A673 (cell line): ENCODE measurements at regions not wholly inside any gene's neighbourhood (a gene's known extent, or its start where the extent isn't known, plus 50 kb on each side); places are given as distances from the start of the nearest gene placed in this dataset.

Experiments used
- BruUV-seq: library from RNA; stranded (reverse); fragments of 400-500 nt; replicated peaks from 2 replicates; lab custom pipeline; 2021; lab: Mats Ljungman, UMichigan
- CTCF ChIA-PET: fragments of 300-600 bp; sonication (Branson Sonifier 250); formaldehyde crosslinking; loops from one replicate; lab custom pipeline; 2022; ENCODE audit warnings: antibody characterized with exemption; lab: Charles Lee
- POLR2A ChIA-PET: fragments of 300-600 bp; sonication (Branson Sonifier 250); formaldehyde crosslinking; loops from one replicate; lab custom pipeline; 2022; ENCODE audit warnings: antibody characterized with exemption; ENCODE audit not compliant: low non-redundant PET; lab: Charles Lee
- DNase-seq: peaks from one replicate; pipeline ENCODE4 v3.0.0-alpha.2; 2015; ENCODE audit warnings: low spot score
- H3K27ac ChIP-seq: fragments of 200-600 bp; sonication (generic); 2 replicates; pipeline ENCODE4 v1.5.1; 2016; ENCODE audit warnings: mixed run types, low read depth, mild to moderate bottlenecking, mixed read lengths, antibody characterized with exemption, low read length; ENCODE audit not compliant: poor library complexity, severe bottlenecking
- H3K27me3 ChIP-seq: fragments of 200-600 bp; sonication (generic); replicated peaks from 2 replicates; pipeline ENCODE4 v1.6.1; 2017; ENCODE audit warnings: mixed run types, low read depth, mild to moderate bottlenecking, mixed read lengths, antibody characterized with exemption, low read length; ENCODE audit not compliant: insufficient read depth, poor library complexity
- H3K36me3 ChIP-seq: fragments of 200-600 bp; sonication (generic); 2 replicates; pipeline ENCODE4 v1.6.1; 2016; ENCODE audit warnings: mixed run types, mild to moderate bottlenecking, mixed read lengths, antibody characterized with exemption, low read length; ENCODE audit not compliant: insufficient read depth, poor library complexity, severe bottlenecking
- H3K4me1 ChIP-seq: fragments of 200-600 bp; sonication (generic); 2 replicates; pipeline ENCODE4 v1.6.1; 2017; ENCODE audit warnings: mixed run types, mild to moderate bottlenecking, mixed read lengths, antibody characterized with exemption, low read length; ENCODE audit not compliant: insufficient read depth, poor library complexity, severe bottlenecking
- H3K4me3 ChIP-seq: fragments of 200-600 bp; sonication (generic); 2 replicates; pipeline ENCODE4 v1.5.1; 2016; ENCODE audit warnings: low read depth, mixed run types, mild to moderate bottlenecking, mixed read lengths, low read length; ENCODE audit not compliant: poor library complexity, severe bottlenecking
- H3K9me3 ChIP-seq: fragments of 200-600 bp; sonication (generic); 2 replicates; pipeline ENCODE4 v1.6.1; 2016; ENCODE audit warnings: mixed run types, low read depth, mild to moderate bottlenecking, mixed read lengths, antibody characterized with exemption, low read length; ENCODE audit not compliant: poor library complexity, severe bottlenecking
- EZH2 ChIP-seq: fragments of 200-600 bp; sonication (generic); IDR thresholded peaks from 2 replicates; pipeline ENCODE4 v1.6.1; 2017; ENCODE audit warnings: borderline replicate concordance, low read depth, mild to moderate bottlenecking, mixed read lengths, antibody characterized with exemption, low read length; ENCODE audit not compliant: poor library complexity, severe bottlenecking
- intact Hi-C: fragments of 100-400 bp; cut with micrococcal nuclease; formaldehyde crosslinking; loops from one replicate; pipeline ENCODE4 v1.10.0; 2022; ENCODE audit not compliant: unreplicated experiment
- TF ChIP-seq, protein P1 (sequence below): fragments of 300-800, 200-600 bp; sonication (generic); conservative IDR thresholded peaks from 2 replicates; pipeline ENCODE4 v1.5.1; 2017; ENCODE audit warnings: low read depth, mild to moderate bottlenecking, antibody characterized with exemption, low read length, moderate library complexity, mixed read lengths

DNA sequence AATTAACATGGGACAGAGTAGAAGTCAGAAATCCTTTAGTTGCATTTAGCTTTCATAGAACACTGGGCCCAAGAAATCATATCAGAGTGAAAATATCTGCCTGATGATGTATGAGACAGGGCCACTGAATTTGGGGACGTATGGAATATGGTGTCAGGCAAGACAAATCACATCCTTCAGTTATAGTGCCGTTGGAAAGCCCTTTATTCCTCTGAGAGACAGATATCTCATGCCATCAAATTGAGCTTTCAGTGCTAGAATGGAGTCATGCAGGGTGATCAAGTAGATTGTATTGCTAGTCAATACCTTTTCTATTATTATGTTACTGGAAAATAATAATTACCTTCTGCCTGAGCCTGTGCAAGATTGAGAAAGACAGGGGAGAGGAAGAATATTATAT lies 398.2 kb upstream of the RARB start:
- ChIA-PET CTCF (no interaction called here), POLR2A (no interaction called here)
- BruUV-seq = no TSS peak
- no peak overlapping the region for H3K4me3 ChIP-seq
- H3K9me3 ChIP-seq = no peaks in the 10 kb centered on the region
- H3K27me3 ChIP-seq = no peaks in the 10 kb centered on the region
- TF ChIP-seq, protein P1, sequence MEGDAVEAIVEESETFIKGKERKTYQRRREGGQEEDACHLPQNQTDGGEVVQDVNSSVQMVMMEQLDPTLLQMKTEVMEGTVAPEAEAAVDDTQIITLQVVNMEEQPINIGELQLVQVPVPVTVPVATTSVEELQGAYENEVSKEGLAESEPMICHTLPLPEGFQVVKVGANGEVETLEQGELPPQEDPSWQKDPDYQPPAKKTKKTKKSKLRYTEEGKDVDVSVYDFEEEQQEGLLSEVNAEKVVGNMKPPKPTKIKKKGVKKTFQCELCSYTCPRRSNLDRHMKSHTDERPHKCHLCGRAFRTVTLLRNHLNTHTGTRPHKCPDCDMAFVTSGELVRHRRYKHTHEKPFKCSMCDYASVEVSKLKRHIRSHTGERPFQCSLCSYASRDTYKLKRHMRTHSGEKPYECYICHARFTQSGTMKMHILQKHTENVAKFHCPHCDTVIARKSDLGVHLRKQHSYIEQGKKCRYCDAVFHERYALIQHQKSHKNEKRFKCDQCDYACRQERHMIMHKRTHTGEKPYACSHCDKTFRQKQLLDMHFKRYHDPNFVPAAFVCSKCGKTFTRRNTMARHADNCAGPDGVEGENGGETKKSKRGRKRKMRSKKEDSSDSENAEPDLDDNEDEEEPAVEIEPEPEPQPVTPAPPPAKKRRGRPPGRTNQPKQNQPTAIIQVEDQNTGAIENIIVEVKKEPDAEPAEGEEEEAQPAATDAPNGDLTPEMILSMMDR = no peak
- TF ChIP-seq EZH2 = no peak
- H3K4me1 ChIP-seq = no peaks in the 10 kb centered on the region
- no peak for DNase-seq
- intact Hi-C loops = no loop called here
- H3K27ac ChIP-seq = no peak overlapping the region
- H3K36me3 ChIP-seq = no peaks in the 10 kb centered on the region

DNA sequence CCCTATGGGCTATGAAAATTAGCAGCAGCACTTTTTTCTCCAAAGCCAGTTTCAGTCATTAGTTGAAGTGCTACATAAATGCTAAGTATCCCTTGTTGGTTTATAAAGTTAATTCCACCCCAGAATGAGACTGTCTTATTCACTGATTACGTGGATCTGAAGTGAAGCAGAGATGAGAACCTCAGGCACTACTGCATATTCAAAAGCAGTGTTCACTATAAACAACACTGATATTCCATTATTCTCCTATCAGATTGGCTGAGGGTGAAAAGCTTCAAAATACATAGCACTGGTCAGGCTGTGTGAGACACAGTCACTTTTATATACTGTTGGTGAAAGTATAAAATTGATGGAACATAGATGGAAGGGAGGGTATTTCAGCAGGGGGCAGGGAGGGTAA lies 395.7 kb upstream of the RARB start:
- ChIA-PET CTCF (interaction anchor here (1.6 kb wide), 1 partner anchor 259 kb away, joined by 6 read pairs; no protein-coding TSS in a partner anchor), POLR2A (no interaction called here)
- Histone ChIP-seq H3K9me3 (no peaks in the 10 kb centered on the region), H3K27ac (no peak overlapping the region), H3K27me3 (no peaks in the 10 kb centered on the region), H3K4me3 (no peak overlapping the region), H3K36me3 (no peaks in the 10 kb centered on the region), H3K4me1 (no peaks in the 10 kb centered on the region)
- no peak for DNase-seq
- TF ChIP-seq EZH2 = no peak
- TF ChIP-seq, protein P1 = no peak
- intact Hi-C loops = no loop called here
- BruUV-seq = no TSS peak

GRCh38 chr3:25033407-25034029 lies 394.5 kb upstream of the RARB start:
- H3K27ac ChIP-seq = no peak overlapping the region
- no peaks in the 10 kb centered on the region for H3K36me3 ChIP-seq
- peak; percentile 67 for DNase-seq
- no peak for TF ChIP-seq EZH2
- TF ChIP-seq, protein P1 = peak; percentile 75
- CTCF ChIA-PET = interaction anchor here (0.6 to 1.7 kb wide), 3 partner anchors 11 to 260 kb away, joined by 6 read pairs; no protein-coding TSS in a partner anchor
- H3K4me1 ChIP-seq = no peaks in the 10 kb centered on the region
- H3K27me3 ChIP-seq = no peaks in the 10 kb centered on the region
- POLR2A ChIA-PET = no interaction called here
- no TSS peak for BruUV-seq
- intact Hi-C loops = loop anchor here (1.0 kb wide), 1 partner anchor 259 kb away; no protein-coding TSS in a partner anchor
- no peak overlapping the region for H3K4me3 ChIP-seq
- H3K9me3 ChIP-seq = no peaks in the 10 kb centered on the region
